ENCODE measurements at regions not wholly inside any gene's neighbourhood (a gene's known extent, or its start where the extent isn't known, plus 50 kb on each side); places are given as distances from the start of the nearest gene placed in this dataset.

DNA sequence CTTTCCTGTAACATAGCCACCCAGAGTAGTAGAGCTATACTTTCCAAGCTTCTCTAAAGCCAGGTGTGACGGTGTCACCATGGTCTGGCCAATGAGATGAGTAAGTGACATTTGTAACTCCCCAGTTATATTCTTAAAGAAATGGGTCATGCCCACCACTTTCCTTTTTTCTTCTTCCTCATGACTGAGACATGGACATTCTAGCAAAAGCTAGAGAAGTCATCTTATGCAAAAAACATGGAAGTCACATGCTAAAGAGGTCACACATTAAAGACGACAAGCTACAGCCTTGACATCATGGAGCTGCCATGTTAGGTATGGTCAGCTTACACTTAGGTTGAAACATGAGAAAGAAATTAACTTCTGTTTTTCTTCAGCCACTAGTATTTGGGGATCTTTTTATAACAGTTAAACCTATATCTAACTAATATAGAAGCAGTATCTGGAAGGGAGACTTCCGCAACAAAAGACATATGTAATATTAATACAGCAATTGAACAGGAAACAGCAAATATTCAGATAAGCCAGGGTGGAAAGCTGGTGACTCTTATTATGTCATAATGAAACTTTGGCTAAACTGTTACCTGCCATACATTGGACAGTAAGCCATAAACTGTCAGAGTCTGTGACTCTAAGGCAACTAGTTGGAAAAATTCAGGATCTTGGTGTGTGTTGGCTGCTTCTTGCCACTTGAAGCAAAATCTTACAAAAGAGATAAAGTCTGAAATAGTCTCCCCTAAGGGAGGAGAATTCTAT is 54.7 kb upstream of the SNX2 start:
- Histone ChIP-seq H3K14ac (replicated peaks; ENCODE audit: low read depth, low read length) (no peak overlapping the region), H3K79me1 (ENCODE audit: low read depth in 1 of 2, low read length in 2 of 2) (no peaks in the 10 kb centered on the region), H3K18ac (ENCODE audit: low read depth, low read length) (no peak overlapping the region), H2BK120ac (ENCODE audit: low read depth, low read length) (no peak overlapping the region), H4K8ac (ENCODE audit: low read depth in 2 of 2, low read length in 2 of 2) (no peak overlapping the region), H2AK5ac (ENCODE audit: low read depth, low read length) (no peak overlapping the region), H3K9me3 (ENCODE audit: control insufficient read depth, insufficient read depth, low read length) (no peaks in the 10 kb centered on the region), H3K4me3 (ENCODE audit: insufficient read depth, low read depth, low read length) (no peak overlapping the region), H3K9ac (ENCODE audit: low read depth, low read length) (no peak overlapping the region), H2BK5ac (ENCODE audit: low read depth, low read length, poor library complexity, severe bottlenecking) (no peak overlapping the region), H2BK20ac (ENCODE audit: low read depth, low read length) (no peak overlapping the region), H3K56ac (ENCODE audit: extremely low read depth, insufficient read depth, low read length) (no peak overlapping the region), H3K4ac (ENCODE audit: low read depth, low read length) (no peak overlapping the region), H2AFZ (replicated peaks; ENCODE audit: low read length, poor library complexity) (no peak overlapping the region), H4K5ac (ENCODE audit: low read depth, low read length) (no peak overlapping the region), H3K36me3 (ENCODE audit: control insufficient read depth, insufficient read depth, low read length) (no peaks in the 10 kb centered on the region), H3K9me1 (ENCODE audit: insufficient read depth, low read length) (no peaks in the 10 kb centered on the region), H4K20me1 (ENCODE audit: insufficient read depth, low read length) (no peaks in the 10 kb centered on the region), H3K4me2 (ENCODE audit: low read depth, low read length) (no peak overlapping the region), H3K4me1 (ENCODE audit: control insufficient read depth, insufficient read depth, low read length) (no peaks in the 10 kb centered on the region), H3K23ac (ENCODE audit: low read depth, low read length) (no peak overlapping the region), H2AK9ac (replicated peaks; ENCODE audit: low read depth, low read length, poor library complexity) (no peak overlapping the region), H4K91ac (ENCODE audit: insufficient read depth, low read depth, low read length) (no peak overlapping the region), H3K27me3 (ENCODE audit: control insufficient read depth, insufficient read depth, low read length) (no peaks in the 10 kb centered on the region; the same call in none of the 2 replicates), H2BK15ac (ENCODE audit: low read depth, low read length) (no peak overlapping the region), H3K27ac (ENCODE audit: insufficient read depth, low read length) (no peak overlapping the region)
- BruUV-seq (replicated peaks): no TSS peak
- POLR2A ChIA-PET (ENCODE audit: unreplicated experiment): no interaction called here
- no CpG with 5 or more reads among the region's 3 CpGs for WGBS, 2 experiments (ENCODE audit: extremely low coverage in 2 of 2, insufficient read length in 1 of 2)
- CTCF ChIA-PET: interaction anchor here (0.7 kb wide), 2 partner anchors 15 to 137 kb away, joined by 3 to 4 read pairs; no protein-coding TSS in a partner anchor
- TF ChIP-seq BHLHE40 (IDR thresholded peaks at IDR 0.05; ENCODE audit: low read depth, low read length) (no peak), POLR2A (IDR thresholded peaks at IDR 0.05; ENCODE audit: low read depth, low read length) (no peak), CHD1 (IDR thresholded peaks at IDR 0.05; ENCODE audit: low read depth, low read length) (no peak), FOS (IDR thresholded peaks at IDR 0.05; ENCODE audit: low read depth, low read length) (no peak), NFE2L2 (IDR thresholded peaks at IDR 0.05; ENCODE audit: low read depth, low read length) (no peak), MXI1 (IDR thresholded peaks at IDR 0.05; ENCODE audit: borderline replicate concordance, low read depth, low read length) (no peak), RCOR1 (IDR thresholded peaks at IDR 0.05; ENCODE audit: insufficient replicate concordance, low read length) (no peak), CEBPB (IDR thresholded peaks at IDR 0.05; ENCODE audit: low read depth, low read length) (no peak), SMC3 (IDR thresholded peaks at IDR 0.05; ENCODE audit: low read depth, low read length) (no peak), MAZ (IDR thresholded peaks at IDR 0.05; ENCODE audit: borderline replicate concordance, low read depth, low read length) (no peak), MAFK (IDR thresholded peaks at IDR 0.05; ENCODE audit: low read depth, low read length) (no peak), RFX5 (IDR thresholded peaks at IDR 0.05; ENCODE audit: low read depth, low read length) (no peak), RAD21 (IDR thresholded peaks at IDR 0.05; ENCODE audit: low read length) (no peak), CTCF (conservative IDR thresholded peaks at IDR 0.05; ENCODE audit: low read depth, low read length) (no peak)
- TF ChIP-seq, protein P1, sequence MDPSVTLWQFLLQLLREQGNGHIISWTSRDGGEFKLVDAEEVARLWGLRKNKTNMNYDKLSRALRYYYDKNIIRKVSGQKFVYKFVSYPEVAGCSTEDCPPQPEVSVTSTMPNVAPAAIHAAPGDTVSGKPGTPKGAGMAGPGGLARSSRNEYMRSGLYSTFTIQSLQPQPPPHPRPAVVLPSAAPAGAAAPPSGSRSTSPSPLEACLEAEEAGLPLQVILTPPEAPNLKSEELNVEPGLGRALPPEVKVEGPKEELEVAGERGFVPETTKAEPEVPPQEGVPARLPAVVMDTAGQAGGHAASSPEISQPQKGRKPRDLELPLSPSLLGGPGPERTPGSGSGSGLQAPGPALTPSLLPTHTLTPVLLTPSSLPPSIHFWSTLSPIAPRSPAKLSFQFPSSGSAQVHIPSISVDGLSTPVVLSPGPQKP (IDR thresholded peaks at IDR 0.05; ENCODE audit: borderline replicate concordance, low read depth, low read length): no peak
- TF ChIP-seq, protein P2, sequence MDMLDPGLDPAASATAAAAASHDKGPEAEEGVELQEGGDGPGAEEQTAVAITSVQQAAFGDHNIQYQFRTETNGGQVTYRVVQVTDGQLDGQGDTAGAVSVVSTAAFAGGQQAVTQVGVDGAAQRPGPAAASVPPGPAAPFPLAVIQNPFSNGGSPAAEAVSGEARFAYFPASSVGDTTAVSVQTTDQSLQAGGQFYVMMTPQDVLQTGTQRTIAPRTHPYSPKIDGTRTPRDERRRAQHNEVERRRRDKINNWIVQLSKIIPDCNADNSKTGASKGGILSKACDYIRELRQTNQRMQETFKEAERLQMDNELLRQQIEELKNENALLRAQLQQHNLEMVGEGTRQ (IDR thresholded peaks at IDR 0.05; ENCODE audit: low read depth, low read length): no peak
- in situ Hi-C loops (cut with MboI; ENCODE audit: low sequenced_read_pairs) (no loop called here), dilution Hi-C loops (cut with HindIII; ENCODE audit: low sequenced_read_pairs, unreplicated experiment) (no loop called here), intact Hi-C loops (cut with micrococcal nuclease) (no loop called here)
- ATAC-seq (ENCODE audit: low read depth) (no peak), DNase-seq (no peak)

Measured in IMR-90 (cell line).